H1 (cell line): ENCODE measurements at regions not wholly inside any gene's neighbourhood (a gene's known extent, or its start where the extent isn't known, plus 50 kb on each side); places are given as distances from the start of the nearest gene placed in this dataset.

Experiments used
- USF2 ChIP-seq: IDR thresholded peaks from 2 replicates; pipeline ENCODE4 v1.6.1; 2011; ENCODE audit warnings: low read length, improper control_type of control experiment

GRCh38 chr7:156435486-156436231 lies 204.9 kb upstream of the RNF32 start (continued):
- TF ChIP-seq USF2: no peak
